ENCODE measurements at regions not wholly inside any gene's neighbourhood (a gene's known extent, or its start where the extent isn't known, plus 50 kb on each side); places are given as distances from the start of the nearest gene placed in this dataset.

- no peak overlapping the region for H3K4me3 ChIP-seq (ENCODE audit: low read depth, low read length)
- TF ChIP-seq CTCF (IDR thresholded peaks at IDR 0.05; ENCODE audit: borderline replicate concordance, insufficient read depth, low read depth, low read length), result no peak
These were observed 223.1 kb downstream of the REEP3 start for GRCh38 chr10:63744060-63744941.

DNA sequence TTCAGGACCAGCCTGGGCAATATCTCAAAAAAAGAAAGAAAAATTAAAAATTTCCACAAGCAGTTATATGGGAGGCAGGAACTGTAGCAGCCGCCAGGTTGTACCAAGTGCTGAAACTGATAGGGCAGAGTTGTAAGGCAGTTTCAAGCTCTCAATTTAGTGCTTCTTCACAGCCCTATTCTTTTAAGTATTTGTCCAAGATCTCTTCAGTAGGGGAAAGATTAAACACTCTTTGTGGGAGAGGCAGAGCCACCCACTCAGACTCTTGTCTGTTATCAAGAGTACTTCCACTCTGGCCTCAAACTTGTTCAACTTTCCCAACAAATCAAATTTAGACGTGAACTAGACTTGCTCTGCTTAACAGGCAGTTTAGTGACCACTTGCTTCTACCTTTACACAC, 228.7 kb downstream of the REEP3 start:
- no peak overlapping the region for H3K4me3 ChIP-seq (ENCODE audit: low read depth, low read length)
- no peak for TF ChIP-seq CTCF (IDR thresholded peaks at IDR 0.05; ENCODE audit: borderline replicate concordance, insufficient read depth, low read depth, low read length)

DNA sequence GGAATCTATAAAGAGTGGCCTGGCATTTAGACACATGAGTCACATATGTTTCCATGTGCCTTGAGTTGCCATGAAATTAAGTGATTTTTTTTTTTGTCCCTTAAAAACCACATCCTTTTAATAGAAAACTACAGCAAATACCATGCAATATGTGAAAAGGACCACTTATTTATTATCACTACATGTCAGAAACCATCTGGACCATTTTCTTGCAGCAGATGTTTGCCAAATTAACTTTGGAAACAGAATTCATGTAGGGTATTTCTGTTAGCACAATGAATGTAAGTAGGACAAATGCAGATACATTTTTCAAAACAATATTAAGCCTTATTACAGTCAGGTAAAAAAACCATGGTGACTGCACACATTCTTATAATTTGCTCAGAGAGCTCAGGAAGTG, 230.6 kb downstream of the REEP3 start:
- no peak overlapping the region for H3K4me3 ChIP-seq (ENCODE audit: low read depth, low read length)
- no peak for TF ChIP-seq CTCF (IDR thresholded peaks at IDR 0.05; ENCODE audit: borderline replicate concordance, insufficient read depth, low read depth, low read length)

DNA sequence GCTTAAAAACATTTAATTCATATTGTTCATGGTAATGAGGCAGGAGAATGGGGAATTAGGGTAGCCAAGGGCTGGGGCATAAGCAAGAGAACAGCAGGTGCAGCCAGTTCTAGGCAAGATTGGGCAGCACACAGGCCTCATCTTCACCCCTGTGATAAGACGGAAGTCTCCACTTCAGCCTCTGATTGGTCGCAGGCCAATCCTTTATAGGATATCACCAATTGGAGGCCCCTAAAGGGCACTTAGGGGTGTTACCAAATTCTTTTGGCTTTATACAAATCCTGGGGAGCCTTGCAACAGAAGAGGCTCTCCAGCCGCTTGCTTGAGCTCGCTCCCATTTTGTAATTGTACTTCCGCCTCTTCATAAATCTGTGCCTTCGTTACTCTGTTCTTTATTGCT, 231.1 kb downstream of the REEP3 start:
- TF ChIP-seq CTCF (IDR thresholded peaks at IDR 0.05; ENCODE audit: borderline replicate concordance, insufficient read depth, low read depth, low read length), result no peak
- H3K4me3 ChIP-seq (ENCODE audit: low read depth, low read length), result no peak overlapping the region

DNA sequence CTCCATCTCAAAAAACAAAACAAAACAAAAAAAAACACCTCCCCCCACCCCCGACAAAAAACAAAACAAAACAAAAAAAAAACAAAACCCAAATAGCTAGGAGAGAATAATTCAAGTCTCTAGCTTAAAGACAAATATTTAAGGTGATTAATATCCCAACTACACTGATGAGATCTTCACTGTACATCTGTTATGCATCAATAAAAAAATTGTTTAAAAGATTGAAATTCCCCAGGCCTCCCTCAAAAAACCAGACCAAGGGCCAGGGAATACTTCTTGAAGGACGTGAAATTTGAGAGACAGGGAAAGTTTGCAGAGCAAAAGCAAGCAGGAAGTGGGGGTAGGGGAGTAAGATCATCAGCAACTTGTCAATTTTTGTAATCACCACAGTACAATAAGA, 232.6 kb downstream of the REEP3 start:
- H3K4me3 ChIP-seq (ENCODE audit: low read depth, low read length), result no peak overlapping the region
- TF ChIP-seq CTCF (IDR thresholded peaks at IDR 0.05; ENCODE audit: borderline replicate concordance, insufficient read depth, low read depth, low read length), result no peak

GRCh38 chr10:63755441-63755840, 234.2 kb downstream of the REEP3 start:
- H3K4me3 ChIP-seq (ENCODE audit: low read depth, low read length), result no peak overlapping the region
- no peak for TF ChIP-seq CTCF (IDR thresholded peaks at IDR 0.05; ENCODE audit: borderline replicate concordance, insufficient read depth, low read depth, low read length)

- TF ChIP-seq CTCF (IDR thresholded peaks at IDR 0.05; ENCODE audit: borderline replicate concordance, insufficient read depth, low read depth, low read length), result no peak
- H3K4me3 ChIP-seq (ENCODE audit: low read depth, low read length), result no peak overlapping the region
These were observed 235.9 kb downstream of the REEP3 start for GRCh38 chr10:63757067-63757466.

Data from GM12875 (cell line).